Type B pancreatic cell (in vitro differentiated cells): ENCODE measurements at regions not wholly inside any gene's neighbourhood (a gene's known extent, or its start where the extent isn't known, plus 50 kb on each side); places are given as distances from the start of the nearest gene placed in this dataset.

Source experiments
- DNase-seq: peaks from one replicate; pipeline ENCODE4 v3.0.0; 2021; ENCODE audit warnings: mixed read lengths; ENCODE audit not compliant: unreplicated experiment; ENCODE audit errors: extremely low spot score
- H3K27ac Mint-ChIP-seq: 2 replicates; pipeline ENCODE4 v1.8.0; 2021; ENCODE audit warnings: mild to moderate bottlenecking, mixed read lengths
- H3K27me3 Mint-ChIP-seq: 2 replicates; pipeline ENCODE4 v1.8.0; 2021; ENCODE audit warnings: mixed read lengths
- H3K36me3 Mint-ChIP-seq: 2 replicates; pipeline ENCODE4 v1.8.0; 2021; ENCODE audit warnings: mixed read lengths
- H3K4me1 Mint-ChIP-seq: one replicate; pipeline ENCODE4 v1.8.0; 2021; ENCODE audit warnings: mixed read lengths; ENCODE audit not compliant: unreplicated experiment
- H3K4me3 Mint-ChIP-seq: 2 replicates; pipeline ENCODE4 v1.8.0; 2021; ENCODE audit warnings: mild to moderate bottlenecking, mixed read lengths
- H3K9me3 Mint-ChIP-seq: 2 replicates; pipeline ENCODE4 v1.8.0; 2021; ENCODE audit warnings: mixed read lengths
- TF ChIP-seq, protein P1 (sequence below): fragments of 200-600 bp; sonication (generic); conservative IDR thresholded peaks from 2 replicates; pipeline ENCODE4 v1.5.0; 2021; ENCODE audit warnings: antibody characterized with exemption, mild to moderate bottlenecking

DNA sequence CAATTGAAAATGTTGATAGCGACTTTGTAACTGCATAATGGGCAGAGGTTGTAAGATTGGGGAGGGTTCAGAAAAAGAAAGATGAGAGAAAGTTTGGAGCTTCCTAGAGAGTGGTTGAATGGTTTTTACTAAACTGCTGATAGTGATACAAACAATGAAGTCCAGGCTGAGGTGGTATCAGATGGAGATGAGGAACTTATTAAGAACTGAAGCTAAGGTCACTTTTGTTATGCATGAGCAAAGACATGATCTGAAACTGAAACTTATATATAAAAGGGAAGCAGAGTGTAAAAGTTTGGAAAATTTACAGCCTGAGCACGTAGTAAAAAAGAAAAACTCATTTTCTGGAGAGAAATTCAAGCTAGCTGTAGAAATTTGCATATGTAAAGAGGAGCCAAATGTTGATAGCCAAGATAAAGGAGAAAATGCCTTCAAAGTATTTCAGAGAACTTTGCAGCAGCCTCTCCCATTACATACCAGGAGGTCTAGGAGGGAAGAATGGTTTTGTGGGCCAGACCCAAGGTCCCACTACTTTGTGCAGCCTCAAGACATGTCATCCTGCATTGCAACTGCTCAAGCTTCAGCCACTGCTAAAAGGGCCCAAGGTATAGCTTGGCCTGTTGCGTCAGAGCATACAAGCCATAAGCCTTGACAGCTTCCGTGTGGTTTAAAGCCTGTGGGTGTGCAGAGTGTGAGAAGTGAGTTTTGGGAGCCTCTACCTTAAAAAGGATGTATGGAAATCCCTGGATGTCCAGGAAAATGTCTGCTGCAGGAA is 843.9 kb downstream of the AMY1C start:
- Mint-ChIP-seq H3K4me3 (no peak overlapping the region), H3K36me3 (no peaks in the 10 kb centered on the region), H3K4me1 (no peaks in the 10 kb centered on the region), H3K27ac (no peak overlapping the region), H3K9me3 (no peaks in the 10 kb centered on the region), H3K27me3 (no peaks in the 10 kb centered on the region)
- DNase-seq: no peak
- TF ChIP-seq, protein P1, sequence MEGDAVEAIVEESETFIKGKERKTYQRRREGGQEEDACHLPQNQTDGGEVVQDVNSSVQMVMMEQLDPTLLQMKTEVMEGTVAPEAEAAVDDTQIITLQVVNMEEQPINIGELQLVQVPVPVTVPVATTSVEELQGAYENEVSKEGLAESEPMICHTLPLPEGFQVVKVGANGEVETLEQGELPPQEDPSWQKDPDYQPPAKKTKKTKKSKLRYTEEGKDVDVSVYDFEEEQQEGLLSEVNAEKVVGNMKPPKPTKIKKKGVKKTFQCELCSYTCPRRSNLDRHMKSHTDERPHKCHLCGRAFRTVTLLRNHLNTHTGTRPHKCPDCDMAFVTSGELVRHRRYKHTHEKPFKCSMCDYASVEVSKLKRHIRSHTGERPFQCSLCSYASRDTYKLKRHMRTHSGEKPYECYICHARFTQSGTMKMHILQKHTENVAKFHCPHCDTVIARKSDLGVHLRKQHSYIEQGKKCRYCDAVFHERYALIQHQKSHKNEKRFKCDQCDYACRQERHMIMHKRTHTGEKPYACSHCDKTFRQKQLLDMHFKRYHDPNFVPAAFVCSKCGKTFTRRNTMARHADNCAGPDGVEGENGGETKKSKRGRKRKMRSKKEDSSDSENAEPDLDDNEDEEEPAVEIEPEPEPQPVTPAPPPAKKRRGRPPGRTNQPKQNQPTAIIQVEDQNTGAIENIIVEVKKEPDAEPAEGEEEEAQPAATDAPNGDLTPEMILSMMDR: no peak

DNA sequence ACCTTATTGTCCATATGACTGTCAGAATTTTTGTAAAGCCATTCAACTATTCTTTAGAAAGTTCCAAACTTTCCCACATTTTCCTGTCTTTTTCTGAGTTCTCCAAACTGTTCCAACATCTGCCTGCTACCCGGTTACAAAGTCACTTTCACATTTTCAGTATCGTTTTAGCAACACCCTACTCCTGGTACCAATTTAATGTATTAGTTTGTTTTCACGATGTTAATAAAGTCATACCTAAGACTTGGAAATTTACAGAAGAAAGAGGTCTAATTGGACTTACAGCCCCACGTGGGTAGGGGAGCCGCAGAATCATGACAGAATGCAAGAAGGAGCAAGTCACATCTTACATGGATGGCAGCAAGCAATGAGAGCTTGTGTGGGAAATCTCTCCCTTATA is 867.8 kb downstream of the AMY1C start:
- H3K27ac Mint-ChIP-seq: no peak overlapping the region
- TF ChIP-seq, protein P1: no peak
- no peaks in the 10 kb centered on the region for H3K27me3 Mint-ChIP-seq
- no peak overlapping the region for H3K4me3 Mint-ChIP-seq
- no peaks in the 10 kb centered on the region for H3K36me3 Mint-ChIP-seq
- H3K9me3 Mint-ChIP-seq: peaks cover 6% of the 10 kb centered on the region
- H3K4me1 Mint-ChIP-seq: no peaks in the 10 kb centered on the region
- DNase-seq: no peak

DNA sequence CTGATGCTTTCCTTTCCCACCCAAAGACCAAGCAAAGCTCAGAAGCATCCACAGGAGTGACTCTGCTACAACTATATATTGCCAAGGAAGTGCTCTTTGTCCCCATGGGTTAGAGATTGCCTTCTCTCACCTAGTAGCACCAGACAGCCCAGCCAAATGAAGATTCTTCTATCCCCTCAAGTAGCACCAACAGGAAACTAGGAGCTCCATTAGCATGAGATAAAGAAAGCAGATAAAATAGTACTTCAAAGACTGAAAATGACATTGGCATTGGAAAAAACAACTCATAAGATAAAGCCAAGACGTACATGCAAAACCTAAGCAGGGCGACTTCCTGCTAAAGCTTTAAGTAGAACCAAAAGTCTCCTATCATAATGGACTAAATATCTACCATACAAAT is 871.5 kb downstream of the AMY1C start:
- Mint-ChIP-seq H3K27me3 (no peaks in the 10 kb centered on the region), H3K36me3 (no peaks in the 10 kb centered on the region), H3K4me3 (no peak overlapping the region), H3K27ac (no peak overlapping the region), H3K4me1 (no peaks in the 10 kb centered on the region), H3K9me3 (peaks cover 6% of the 10 kb centered on the region)
- TF ChIP-seq, protein P1: no peak
- DNase-seq: no peak

DNA sequence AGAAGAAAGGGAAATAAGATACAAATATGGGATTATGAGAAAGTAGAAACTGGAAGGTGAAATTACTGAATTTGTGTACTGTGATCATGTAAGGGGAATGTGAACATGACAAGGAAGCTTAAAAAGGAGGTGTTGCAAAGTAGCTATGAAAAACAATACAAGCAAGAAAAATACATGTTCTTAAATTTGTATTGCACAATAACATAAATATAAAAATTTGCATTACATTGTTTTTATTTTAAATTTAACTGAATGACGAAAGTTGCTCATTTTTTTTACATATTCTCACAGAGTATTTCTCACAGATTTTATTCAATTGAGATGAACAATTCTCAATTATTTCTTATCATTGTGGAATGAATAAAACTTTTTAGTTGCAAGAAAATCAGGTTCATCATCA is 874.8 kb downstream of the AMY1C start:
- Mint-ChIP-seq H3K27ac (no peak overlapping the region), H3K4me3 (no peak overlapping the region), H3K36me3 (no peaks in the 10 kb centered on the region), H3K27me3 (no peaks in the 10 kb centered on the region), H3K9me3 (no peaks in the 10 kb centered on the region), H3K4me1 (no peaks in the 10 kb centered on the region)
- DNase-seq: no peak
- TF ChIP-seq, protein P1: no peak

DNA sequence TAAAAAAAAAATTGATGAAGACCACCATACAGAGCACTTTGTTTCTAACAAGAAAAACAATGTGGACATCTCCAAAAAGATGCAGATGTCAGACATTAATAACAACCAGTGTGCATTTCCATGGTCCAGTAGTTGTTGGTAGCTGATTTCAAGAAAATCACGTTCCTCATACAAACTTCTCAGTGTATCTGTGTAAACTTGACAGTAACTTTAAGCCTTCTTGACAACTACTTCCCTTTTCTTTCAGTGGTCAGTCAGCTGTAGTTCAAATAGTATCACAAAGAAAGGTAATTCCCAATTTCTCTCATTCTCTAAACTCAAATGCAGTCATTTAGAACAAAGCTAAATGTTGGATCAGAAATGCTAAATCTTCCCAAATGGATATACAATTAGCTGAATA is 879.9 kb downstream of the AMY1C start:
- Mint-ChIP-seq H3K27ac (no peak overlapping the region), H3K36me3 (no peaks in the 10 kb centered on the region), H3K9me3 (no peaks in the 10 kb centered on the region), H3K27me3 (no peaks in the 10 kb centered on the region), H3K4me1 (no peaks in the 10 kb centered on the region), H3K4me3 (no peak overlapping the region)
- TF ChIP-seq, protein P1: no peak
- no peak for DNase-seq
